Cardiac muscle cell (in vitro differentiated cells and primary cell): ENCODE measurements at regions not wholly inside any gene's neighbourhood (a gene's known extent, or its start where the extent isn't known, plus 50 kb on each side); places are given as distances from the start of the nearest gene placed in this dataset.

Experiments
- DNase-seq, 2 donors: peaks; one replicate each; pipeline versions ENCODE4 v3.0.0 to v3.0.0-alpha.2; 2010 to 2017; ENCODE audit warnings: low read depth in 1 of 2, low spot score in 1 of 2
- H3K27ac ChIP-seq: fragments of 200-600 bp; sonication (generic); 2 replicates; pipeline ENCODE4 v1.5.1; 2016
- H3K27me3 ChIP-seq: fragments of 200-600 bp; sonication (generic); 2 replicates; pipeline ENCODE4 v1.6.0; 2016; ENCODE audit warnings: control low read depth
- H3K36me3 ChIP-seq: fragments of 200-600 bp; sonication (generic); 2 replicates; pipeline ENCODE4 v1.5.1; 2016; ENCODE audit warnings: control low read depth
- H3K4me1 ChIP-seq: fragments of 200-600 bp; sonication (generic); 2 replicates; pipeline ENCODE4 v1.8.1; 2017; ENCODE audit warnings: low read depth, mild to moderate bottlenecking, mixed run types
- H3K4me3 ChIP-seq: fragments of 200-600 bp; sonication (generic); 2 replicates; pipeline ENCODE4 v1.5.1; 2016; ENCODE audit warnings: mild to moderate bottlenecking
- H3K9me3 ChIP-seq: fragments of 200-600 bp; sonication (generic); 2 replicates; pipeline ENCODE4 v1.5.1; 2017; ENCODE audit warnings: low read depth, mild to moderate bottlenecking, control low read depth
- CTCF ChIP-seq: IDR thresholded peaks from 2 replicates; pipeline ENCODE4 v1.5.1; 2012; ENCODE audit warnings: low read depth, mild to moderate bottlenecking, low read length

GRCh38 chr6:134373282-134373922 is 55.5 kb upstream of the SGK1 start:
- no peaks in the 10 kb centered on the region for H3K36me3 ChIP-seq
- no peak overlapping the region for H3K4me3 ChIP-seq
- H3K27ac ChIP-seq = no peak overlapping the region
- no peak for TF ChIP-seq CTCF
- peaks cover 12% of the 10 kb centered on the region for H3K27me3 ChIP-seq
- peak in 1 of 2 donors; percentile 81 for DNase-seq
- no peaks in the 10 kb centered on the region for H3K4me1 ChIP-seq
- no peaks in the 10 kb centered on the region for H3K9me3 ChIP-seq

- Histone ChIP-seq H3K9me3 (no peaks in the 10 kb centered on the region), H3K36me3 (no peaks in the 10 kb centered on the region), H3K4me1 (no peaks in the 10 kb centered on the region), H3K27ac (no peak overlapping the region), H3K4me3 (no peak overlapping the region), H3K27me3 (peaks cover 15% of the 10 kb centered on the region)
- TF ChIP-seq CTCF = no peak
- peak in 1 of 2 donors; percentile 83 for DNase-seq
Observed at GRCh38 chr6:134372603-134373281, 54.8 kb upstream of the SGK1 start.

- Histone ChIP-seq H3K4me3 (no peak overlapping the region), H3K27ac (no peak overlapping the region), H3K27me3 (peaks cover 13% of the 10 kb centered on the region), H3K36me3 (no peaks in the 10 kb centered on the region), H3K4me1 (no peaks in the 10 kb centered on the region), H3K9me3 (no peaks in the 10 kb centered on the region)
- no peak for TF ChIP-seq CTCF
- DNase-seq = no peak
Observed at GRCh38 chr6:134368670-134369069, 50.8 kb upstream of the SGK1 start.
